ENCODE measurements at regions not wholly inside any gene's neighbourhood (a gene's known extent, or its start where the extent isn't known, plus 50 kb on each side); places are given as distances from the start of the nearest gene placed in this dataset.

GRCh38 chr12:130051900-130052299 lies 110.4 kb upstream of the FZD10 start:
- no peak overlapping the region for H3K56ac ChIP-seq (replicated peaks; ENCODE audit: insufficient read length, low read depth, low read length)
- H2BK5ac ChIP-seq (ENCODE audit: low read depth, low read length), result no peak overlapping the region
- H3K27ac ChIP-seq (ENCODE audit: low read depth, low read length), result no peak overlapping the region
- no peak overlapping the region for H4K5ac ChIP-seq (ENCODE audit: insufficient read length, low read depth, low read length)
- 76% methylated on average over 10 of the region's 10 CpGs; no CpG with 5 or more reads in 1 of the 2 experiments for WGBS, 2 experiments (ENCODE audit: extremely low coverage in 1 of 2, insufficient coverage in 1 of 2, insufficient read length in 1 of 2, insufficient replicate concordance in 2 of 2, low coverage in 1 of 2, low lambda C conversion rate in 2 of 2, missing lambda C conversion rate in 1 of 2)
- H3K4me3 ChIP-seq (ENCODE audit: extremely low read depth in 1 of 4, insufficient read depth in 2 of 4, low read depth in 3 of 4, low read length in 4 of 4), result no peak overlapping the region
- H3K27me3 ChIP-seq (replicated peaks in 1 of 4; ENCODE audit: control insufficient read depth in 3 of 4, extremely low read depth in 1 of 4, insufficient read depth in 3 of 4, low read length in 3 of 4), result peaks cover 4 to 45% (median 34%) of the 10 kb centered on the region in 4 experiments
- no peak overlapping the region for H3K14ac ChIP-seq (ENCODE audit: insufficient read length)
- peaks cover 10% of the 10 kb centered on the region; the same call in 1 of the 2 replicates for H3K23me2 ChIP-seq (ENCODE audit: low read depth, low read length)
- H4K8ac ChIP-seq (ENCODE audit: extremely low read depth, insufficient read depth, low read length), result no peak overlapping the region; the same call in 1 of the 2 replicates
- no peaks in the 10 kb centered on the region for H3K36me3 ChIP-seq (ENCODE audit: control insufficient read depth in 2 of 4, insufficient read depth in 4 of 4, low read length in 3 of 4)
- no peak for FAIRE-seq
- H3K9ac ChIP-seq (replicated peaks in 1 of 4; ENCODE audit: extremely low read depth in 1 of 4, low read depth in 3 of 4, low read length in 3 of 4), result no peak overlapping the region
- H2BK15ac ChIP-seq (ENCODE audit: low read length), result no peak overlapping the region
- H2BK20ac ChIP-seq (ENCODE audit: low read length), result no peak overlapping the region
- no peaks in the 10 kb centered on the region for H3K79me1 ChIP-seq (ENCODE audit: low read depth, low read length)
- no peaks in the 10 kb centered on the region; a peak in 1 of 7 replicates for H3K4me1 ChIP-seq (replicated peaks in 1 of 4; ENCODE audit: control insufficient read depth in 3 of 4, insufficient read depth in 4 of 4, low read length in 3 of 4)
- POLR2A ChIA-PET (ENCODE audit: partially characterized antibody), result no interaction called here
- no peak for DNase-seq (ENCODE audit: low read depth in 1 of 2, low spot score in 2 of 2)
- H2BK12ac ChIP-seq (ENCODE audit: low read depth, low read length), result no peak overlapping the region
- no peak overlapping the region for H3K4me2 ChIP-seq (ENCODE audit: insufficient read depth in 1 of 2, low read depth in 2 of 2, low read length in 2 of 2)
- no peak overlapping the region for H2AK5ac ChIP-seq (ENCODE audit: low read depth, low read length)
- no peak overlapping the region for H4K91ac ChIP-seq (replicated peaks; ENCODE audit: insufficient read length, low read length)
- no peak overlapping the region for H2BK120ac ChIP-seq (replicated peaks; ENCODE audit: low read depth, low read length)
- H2AFZ ChIP-seq (ENCODE audit: low read length), result no peak overlapping the region
- H3K23ac ChIP-seq (ENCODE audit: insufficient read length), result no peak overlapping the region
- CTCF ChIA-PET (ENCODE audit: partially characterized antibody), result interaction anchor here (0.9 to 1.6 kb wide), 3 partner anchors 12 to 142 kb away, joined by 4 to 6 read pairs (median 5); no protein-coding TSS in a partner anchor
- no peaks in the 10 kb centered on the region for H3K9me3 ChIP-seq (ENCODE audit: insufficient read depth in 2 of 2, low read depth in 1 of 2, low read length in 1 of 2)
- H3K18ac ChIP-seq (ENCODE audit: extremely low read depth, low read length), result no peak overlapping the region
- TF ChIP-seq EP300 (IDR thresholded peaks at IDR 0.05; ENCODE audit: borderline replicate concordance in 1 of 2, low read depth in 2 of 2, low read length in 2 of 2), result no peak
- TF ChIP-seq SAP30 (IDR thresholded peaks at IDR 0.05; ENCODE audit: insufficient read depth, insufficient replicate concordance, low read length), result no peak
- no peak for TF ChIP-seq CBX5 (IDR thresholded peaks at IDR 0.05; ENCODE audit: low read depth, low read length)
- no peak for TF ChIP-seq CTCF (IDR thresholded peaks at IDR 0.05; ENCODE audit: control extremely low read depth in 1 of 3, insufficient read depth in 1 of 3, low read depth in 1 of 3, low read length in 3 of 3)
- peaks cover 3 to 10% of the 10 kb centered on the region in 2 experiments for H4K20me1 ChIP-seq (replicated peaks in 1 of 2; ENCODE audit: control insufficient read depth in 1 of 2, insufficient read depth in 2 of 2, low read length in 2 of 2)
- H3K4ac ChIP-seq (replicated peaks; ENCODE audit: insufficient read length, low read depth, low read length), result no peak overlapping the region
- H3K79me2 ChIP-seq (ENCODE audit: control insufficient read depth in 1 of 2, insufficient read depth in 2 of 2, low read length in 2 of 2), result no peaks in the 10 kb centered on the region

Measured in H1 (cell line).